ENCODE measurements at regions not wholly inside any gene's neighbourhood (a gene's known extent, or its start where the extent isn't known, plus 50 kb on each side); places are given as distances from the start of the nearest gene placed in this dataset.

- no peak for DNase-seq (ENCODE audit: low read depth, low spot score)
These were observed 63.2 kb upstream of the USP24 start for GRCh38 chr1:55278378-55278777.

DNA sequence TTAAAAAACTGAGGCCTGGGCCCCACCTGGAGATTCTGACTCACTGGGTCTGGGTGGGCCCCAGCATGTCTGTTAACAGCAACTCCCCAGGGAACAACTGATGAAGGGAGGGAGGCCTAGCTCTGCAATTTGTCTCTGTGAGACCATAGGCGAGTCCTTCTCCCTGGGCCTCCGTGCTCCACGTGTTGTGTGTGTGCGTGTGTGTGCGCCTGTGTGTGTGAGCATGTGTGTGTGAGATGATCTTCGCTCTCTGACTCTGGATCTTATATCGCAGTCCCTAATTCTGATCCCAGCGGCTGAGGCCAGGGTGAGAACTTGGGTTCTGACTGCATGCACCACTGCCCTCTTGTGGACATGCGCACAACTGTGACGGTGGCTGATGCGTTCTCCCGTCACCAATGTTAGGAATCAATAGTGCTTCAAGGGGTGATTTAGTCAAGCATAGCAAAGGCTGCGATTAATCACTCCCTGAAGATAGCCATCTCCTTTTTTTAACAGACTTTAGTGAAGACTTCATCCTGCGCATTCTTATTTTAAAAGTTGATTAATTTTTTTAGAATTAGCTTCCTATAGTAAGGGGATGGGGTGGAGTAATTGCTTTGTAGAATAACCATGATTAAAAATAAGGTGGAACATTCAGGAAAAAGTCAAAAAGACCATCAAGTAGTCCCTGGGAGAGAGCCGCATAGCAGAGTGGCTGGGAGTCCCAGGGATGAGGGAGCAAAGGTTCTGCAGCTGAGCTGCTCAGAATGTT lies 62.4 kb upstream of the USP24 start:
- DNase-seq (ENCODE audit: low read depth, low spot score): peak; percentile 87

DNA sequence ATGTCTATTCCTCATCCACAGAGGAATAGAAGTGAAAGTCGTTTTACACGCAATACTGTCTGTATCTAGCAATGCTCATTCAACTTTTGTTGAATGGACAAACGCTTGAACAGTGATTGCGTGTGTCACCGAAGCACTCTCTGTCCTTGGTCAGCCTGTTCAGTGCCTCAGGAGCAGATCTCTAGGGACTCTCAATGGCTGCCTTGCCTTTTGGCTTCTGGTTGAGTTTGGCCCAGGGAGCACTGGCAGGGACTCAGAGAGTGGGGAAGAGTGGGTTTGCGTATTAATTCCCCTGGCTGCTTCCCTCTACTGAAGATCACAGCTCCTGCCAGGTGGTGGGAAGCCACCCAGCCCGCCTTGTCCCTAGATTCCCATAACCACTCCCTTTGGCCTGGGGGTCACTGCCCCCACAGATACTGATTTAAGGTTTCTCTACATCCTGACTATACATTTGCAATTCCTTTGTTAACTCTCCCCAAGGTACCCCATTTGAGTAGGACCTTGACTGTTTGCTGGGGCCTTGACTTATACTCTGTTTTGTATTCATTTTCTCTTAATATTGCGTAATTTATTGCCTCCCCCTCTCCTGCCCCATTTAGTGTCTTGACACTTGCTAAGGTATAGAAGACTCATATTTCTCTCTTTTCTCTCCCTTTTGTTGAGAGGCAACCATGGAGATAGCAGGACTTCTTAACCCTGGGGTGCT lies 61.7 kb upstream of the USP24 start:
- DNase-seq (ENCODE audit: low read depth, low spot score): no peak

DNA sequence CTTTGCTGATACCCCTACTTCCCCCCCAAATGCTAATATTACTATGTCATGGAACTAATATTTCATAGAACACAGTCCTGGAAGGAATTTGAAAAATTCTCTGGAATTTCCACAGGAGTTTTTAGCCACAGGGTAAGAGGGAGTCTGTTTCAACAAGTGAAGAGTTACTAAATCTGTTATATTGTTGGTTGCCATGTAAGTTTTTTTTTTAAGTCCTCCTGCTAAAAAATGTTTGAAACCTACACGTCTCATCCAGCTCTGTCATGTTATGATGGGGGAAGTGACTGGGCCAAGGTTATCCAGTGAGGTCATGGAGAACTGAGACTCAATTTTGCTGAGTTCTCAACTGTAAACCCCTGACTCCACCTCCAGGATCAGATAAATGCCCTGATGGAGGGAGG lies 60.8 kb upstream of the USP24 start:
- DNase-seq (ENCODE audit: low read depth, low spot score): peak; percentile 28

DNA sequence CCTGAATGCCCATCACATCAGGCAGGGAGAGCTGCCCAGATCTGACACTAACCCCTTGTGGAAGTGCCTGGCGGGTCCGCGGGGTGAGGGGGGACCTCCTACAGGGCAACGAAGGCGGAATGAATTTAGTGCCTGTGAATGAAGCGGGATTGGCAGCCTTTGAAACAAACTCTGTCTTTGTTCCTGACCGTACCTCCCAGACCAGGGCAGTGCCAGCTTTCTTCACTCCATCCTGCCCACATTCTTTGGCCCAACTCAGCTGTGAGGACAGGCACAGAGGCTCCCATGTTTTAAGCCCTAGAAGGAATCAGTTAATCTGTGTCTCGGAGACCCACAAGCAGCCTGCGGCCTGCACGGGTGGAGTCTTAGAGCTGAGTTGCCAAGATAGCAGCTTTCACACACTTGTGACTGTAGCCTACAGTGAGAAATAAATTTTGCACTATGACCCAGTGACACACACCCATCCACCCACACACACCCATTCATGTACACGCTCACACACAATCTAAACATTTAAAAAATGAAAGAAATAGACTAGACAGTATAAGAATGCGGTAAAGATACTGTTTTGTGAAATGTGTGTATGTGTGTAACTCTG lies 60.1 kb upstream of the USP24 start:
- DNase-seq (ENCODE audit: low read depth, low spot score): peak; percentile 63

DNA sequence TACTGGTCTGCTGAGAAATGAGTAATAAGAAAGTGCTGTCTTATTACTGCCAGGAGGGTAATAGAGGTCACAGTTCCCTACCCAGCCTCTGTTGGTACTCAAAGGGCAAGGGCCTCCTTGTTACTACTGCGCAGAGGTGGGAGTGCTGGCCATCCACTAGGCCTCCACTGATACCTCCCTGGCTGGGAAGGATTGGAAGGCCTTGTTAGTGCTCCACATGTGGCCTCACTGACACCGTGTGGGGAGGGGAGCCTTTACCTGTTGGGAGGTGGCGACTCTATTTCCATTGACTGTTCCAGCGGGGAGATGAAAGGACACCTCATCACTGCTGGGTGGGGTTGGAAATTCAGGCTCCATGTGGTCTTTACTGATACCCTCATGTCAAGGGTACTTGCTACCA lies 57.8 kb upstream of the USP24 start:
- DNase-seq (ENCODE audit: low read depth, low spot score): no peak

Data from astrocyte of the hippocampus (primary cell).